ENCODE measurements at regions not wholly inside any gene's neighbourhood (a gene's known extent, or its start where the extent isn't known, plus 50 kb on each side); places are given as distances from the start of the nearest gene placed in this dataset.

- DNase-seq, result no peak
- Mint-ChIP-seq H3K27ac (no peak overlapping the region), H3K27me3 (ENCODE audit: low read depth, poor library complexity) (peaks cover 3% of the 10 kb centered on the region), H3K9me3 (no peaks in the 10 kb centered on the region), H3K4me3 (no peak overlapping the region), H3K4me1 (peaks cover 11% of the 10 kb centered on the region), H3K36me3 (ENCODE audit: low read depth) (no peaks in the 10 kb centered on the region)
- TF ChIP-seq, protein P1, sequence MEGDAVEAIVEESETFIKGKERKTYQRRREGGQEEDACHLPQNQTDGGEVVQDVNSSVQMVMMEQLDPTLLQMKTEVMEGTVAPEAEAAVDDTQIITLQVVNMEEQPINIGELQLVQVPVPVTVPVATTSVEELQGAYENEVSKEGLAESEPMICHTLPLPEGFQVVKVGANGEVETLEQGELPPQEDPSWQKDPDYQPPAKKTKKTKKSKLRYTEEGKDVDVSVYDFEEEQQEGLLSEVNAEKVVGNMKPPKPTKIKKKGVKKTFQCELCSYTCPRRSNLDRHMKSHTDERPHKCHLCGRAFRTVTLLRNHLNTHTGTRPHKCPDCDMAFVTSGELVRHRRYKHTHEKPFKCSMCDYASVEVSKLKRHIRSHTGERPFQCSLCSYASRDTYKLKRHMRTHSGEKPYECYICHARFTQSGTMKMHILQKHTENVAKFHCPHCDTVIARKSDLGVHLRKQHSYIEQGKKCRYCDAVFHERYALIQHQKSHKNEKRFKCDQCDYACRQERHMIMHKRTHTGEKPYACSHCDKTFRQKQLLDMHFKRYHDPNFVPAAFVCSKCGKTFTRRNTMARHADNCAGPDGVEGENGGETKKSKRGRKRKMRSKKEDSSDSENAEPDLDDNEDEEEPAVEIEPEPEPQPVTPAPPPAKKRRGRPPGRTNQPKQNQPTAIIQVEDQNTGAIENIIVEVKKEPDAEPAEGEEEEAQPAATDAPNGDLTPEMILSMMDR (IDR thresholded peaks at IDR 0.05), result no peak
Observed at GRCh38 chr3:106376016-106376570, 507.3 kb upstream of the CBLB start.

- Mint-ChIP-seq H3K4me3 (no peak overlapping the region), H3K27me3 (ENCODE audit: low read depth, poor library complexity) (no peaks in the 10 kb centered on the region), H3K9me3 (no peaks in the 10 kb centered on the region), H3K27ac (peak overlapping the region; percentile 64), H3K4me1 (peaks cover 11% of the 10 kb centered on the region), H3K36me3 (ENCODE audit: low read depth) (no peaks in the 10 kb centered on the region)
- TF ChIP-seq, protein P1 (IDR thresholded peaks at IDR 0.05), result no peak
- no peak for DNase-seq
Observed at GRCh38 chr3:106379251-106379750, 510.5 kb upstream of the CBLB start.

- Mint-ChIP-seq H3K4me3 (no peak overlapping the region), H3K36me3 (ENCODE audit: low read depth) (no peaks in the 10 kb centered on the region), H3K27ac (no peak overlapping the region), H3K27me3 (ENCODE audit: low read depth, poor library complexity) (no peaks in the 10 kb centered on the region), H3K9me3 (no peaks in the 10 kb centered on the region), H3K4me1 (peaks cover 11% of the 10 kb centered on the region)
- no peak for DNase-seq
- TF ChIP-seq, protein P1 (IDR thresholded peaks at IDR 0.05), result no peak
Observed at GRCh38 chr3:106380232-106380631, 511.4 kb upstream of the CBLB start.

DNA sequence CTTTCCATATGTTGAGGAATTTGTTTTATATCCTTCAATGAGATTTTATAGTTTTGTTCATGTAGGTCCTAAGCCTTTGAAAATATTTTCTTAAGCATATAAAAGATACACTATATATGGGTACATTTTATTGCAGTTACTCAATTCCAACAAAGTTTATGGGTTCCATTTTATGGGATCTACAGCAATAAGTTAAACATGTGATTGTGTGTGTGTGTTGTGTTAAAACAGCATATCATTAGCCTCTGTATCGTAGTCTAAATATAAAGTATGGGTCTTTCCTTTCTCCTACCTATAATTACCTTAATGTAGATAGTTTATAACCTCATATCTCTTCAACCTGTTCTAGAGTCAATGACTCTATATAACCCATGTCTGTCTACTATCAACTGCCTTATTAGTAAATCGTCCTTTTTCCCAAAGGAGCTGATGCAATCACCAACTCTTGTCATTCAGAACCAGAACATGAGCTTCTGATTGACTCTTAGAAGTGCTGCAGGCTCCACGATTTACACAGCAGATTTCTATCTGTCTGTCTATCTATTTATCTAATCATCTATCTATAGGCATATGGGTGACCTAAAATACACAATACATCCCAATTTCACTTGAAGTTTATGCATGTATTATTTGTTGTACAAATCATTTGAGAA is 512.6 kb upstream of the CBLB start:
- TF ChIP-seq, protein P1 (IDR thresholded peaks at IDR 0.05), result no peak
- Mint-ChIP-seq H3K27ac (no peak overlapping the region), H3K27me3 (ENCODE audit: low read depth, poor library complexity) (no peaks in the 10 kb centered on the region), H3K4me3 (no peak overlapping the region), H3K9me3 (no peaks in the 10 kb centered on the region), H3K4me1 (peaks cover 11% of the 10 kb centered on the region), H3K36me3 (ENCODE audit: low read depth) (no peaks in the 10 kb centered on the region)
- no peak for DNase-seq

GRCh38 chr3:106381939-106382335 is 513.1 kb upstream of the CBLB start:
- Mint-ChIP-seq H3K4me1 (peaks cover 11% of the 10 kb centered on the region), H3K27ac (no peak overlapping the region), H3K4me3 (no peak overlapping the region), H3K27me3 (ENCODE audit: low read depth, poor library complexity) (no peaks in the 10 kb centered on the region), H3K9me3 (no peaks in the 10 kb centered on the region), H3K36me3 (ENCODE audit: low read depth) (no peaks in the 10 kb centered on the region)
- TF ChIP-seq, protein P1 (IDR thresholded peaks at IDR 0.05), result no peak
- DNase-seq, result no peak

DNA sequence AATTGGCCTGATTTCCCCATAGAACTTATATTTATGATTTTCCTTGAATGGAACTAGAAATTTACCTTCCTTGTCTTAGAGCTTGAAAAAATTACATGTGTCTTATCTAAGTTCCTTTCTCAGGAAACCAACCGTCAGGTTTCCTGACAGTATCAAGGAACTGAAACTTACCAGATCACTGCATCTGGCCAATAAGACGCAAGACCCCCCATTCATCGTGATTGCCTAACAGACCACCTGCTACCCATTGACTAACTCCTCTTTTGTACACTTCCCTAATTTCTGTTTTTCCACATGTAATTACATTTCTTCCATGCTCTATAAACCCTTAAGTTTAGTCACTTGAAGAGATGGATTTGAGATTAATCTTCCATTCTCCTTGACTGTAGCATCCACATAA is 517.2 kb upstream of the CBLB start:
- no peaks in the 10 kb centered on the region for H3K4me1 Mint-ChIP-seq

More for the DNA sequence above, 517.2 kb upstream of the CBLB start:
- Mint-ChIP-seq H3K36me3 (ENCODE audit: low read depth) (no peaks in the 10 kb centered on the region), H3K4me3 (no peak overlapping the region), H3K27ac (no peak overlapping the region), H3K27me3 (ENCODE audit: low read depth, poor library complexity) (no peaks in the 10 kb centered on the region), H3K9me3 (no peaks in the 10 kb centered on the region)
- DNase-seq, result no peak
- TF ChIP-seq, protein P1 (IDR thresholded peaks at IDR 0.05), result no peak
